Breast epithelium (tissue), 4 donors: ENCODE measurements at regions not wholly inside any gene's neighbourhood (a gene's known extent, or its start where the extent isn't known, plus 50 kb on each side); places are given as distances from the start of the nearest gene placed in this dataset.

ENCODE experiments used
- DNase-seq, 2 donors: peaks; one replicate each; pipeline ENCODE4 v3.0.0-alpha.2; 2019; ENCODE audit warnings: low spot score in 2 of 2
- H3K27ac ChIP-seq, 2 donors: fragments of 200-600 bp; sonication (generic) in 1 of 2; one replicate each; pipeline ENCODE4 v1.5.1; 2016 to 2019; ENCODE audit warnings: mild to moderate bottlenecking in 1 of 2
- H3K27me3 ChIP-seq, 2 donors: fragments of 200-600 bp; sonication (generic) in 1 of 2; one replicate each; pipeline versions ENCODE4 v1.5.1 to v1.6.0; 2017 to 2019; ENCODE audit warnings: control low read depth in 1 of 2, mild to moderate bottlenecking in 1 of 2
- H3K36me3 ChIP-seq: fragments of 200-600 bp; one replicate; pipeline ENCODE4 v1.5.1; 2019
- H3K4me1 ChIP-seq, 2 donors: fragments of 200-600 bp; sonication (generic); one replicate each; pipeline ENCODE4 v1.5.1; 2016 to 2019; ENCODE audit warnings: control low read depth in 1 of 2
- H3K4me3 ChIP-seq, 3 donors: fragments of 200-600 bp; sonication (generic); 1 replicate in 2 of 3; 2 replicates in 1 of 3; pipeline ENCODE4 v1.5.1; 2016 to 2019; ENCODE audit warnings: mild to moderate bottlenecking in 3 of 3, moderate library complexity in 2 of 3
- H3K9me3 ChIP-seq, 2 donors: fragments of 200-600 bp; sonication (generic) in 1 of 2; one replicate each; pipeline ENCODE4 v1.5.1; 2016 to 2019; ENCODE audit warnings: control low read depth in 1 of 2
- CTCF ChIP-seq, 3 donors: fragments of 450-650 bp; IDR thresholded peaks; one replicate each; pipeline ENCODE4 v1.5.1; 2016 to 2017; ENCODE audit warnings: antibody characterized with exemption in 3 of 3, mild to moderate bottlenecking in 3 of 3, moderate library complexity in 3 of 3
- POLR2A ChIP-seq: fragments of 450-650 bp; IDR thresholded peaks from one replicate; pipeline ENCODE4 v1.6.1; 2016; ENCODE audit warnings: antibody characterized with exemption, mild to moderate bottlenecking, moderate library complexity
- POLR2AphosphoS5 ChIP-seq, 3 donors: sonication (generic); formaldehyde crosslinking; IDR thresholded peaks; one replicate each; pipeline ENCODE4 v1.6.1; 2017; ENCODE audit warnings: antibody characterized with exemption in 3 of 3
- intact Hi-C: fragments of 100-400 bp; cut with DNase I; formaldehyde crosslinking; loops from one replicate; pipeline ENCODE4 v1.15.1; 2023; ENCODE audit warnings: low total_unique reads

- no peaks in the 10 kb centered on the region for H3K4me1 ChIP-seq
- no peaks in the 10 kb centered on the region for H3K9me3 ChIP-seq
- TF ChIP-seq POLR2AphosphoS5 (IDR thresholded peaks at IDR 0.05) (no peak), POLR2A (no peak), CTCF (IDR thresholded peaks at IDR 0.05) (no peak)
- intact Hi-C loops, result no loop called here
- H3K36me3 ChIP-seq, result no peaks in the 10 kb centered on the region
- H3K27ac ChIP-seq, result no peak overlapping the region
- H3K27me3 ChIP-seq, result no peaks in the 10 kb centered on the region
- no peak for DNase-seq
- H3K4me3 ChIP-seq, result no peak overlapping the region
Measured at GRCh38 chr1:112092656-112093371, 103.3 kb upstream of the KCND3 start.

GRCh38 chr1:112093372-112093694 lies 103.9 kb upstream of the KCND3 start:
- Histone ChIP-seq H3K4me1 (no peaks in the 10 kb centered on the region), H3K36me3 (no peaks in the 10 kb centered on the region), H3K27ac (no peak overlapping the region), H3K27me3 (no peaks in the 10 kb centered on the region), H3K4me3 (no peak overlapping the region), H3K9me3 (no peaks in the 10 kb centered on the region)
- intact Hi-C loops, result no loop called here
- no peak for DNase-seq
- TF ChIP-seq CTCF (IDR thresholded peaks at IDR 0.05) (no peak), POLR2AphosphoS5 (IDR thresholded peaks at IDR 0.05) (no peak), POLR2A (no peak)

GRCh38 chr1:112099979-112100378 lies 110.5 kb upstream of the KCND3 start:
- no peak for TF ChIP-seq CTCF (IDR thresholded peaks at IDR 0.05)
- TF ChIP-seq POLR2AphosphoS5 (IDR thresholded peaks at IDR 0.05), result no peak
- TF ChIP-seq POLR2A, result no peak
- no peaks in the 10 kb centered on the region for H3K27me3 ChIP-seq
- intact Hi-C loops, result no loop called here
- no peaks in the 10 kb centered on the region for H3K4me1 ChIP-seq
- H3K36me3 ChIP-seq, result no peaks in the 10 kb centered on the region
- H3K9me3 ChIP-seq, result peaks cover 0 to 3% of the 10 kb centered on the region in 2 donors
- H3K27ac ChIP-seq, result no peak overlapping the region
- DNase-seq, result no peak
- no peak overlapping the region for H3K4me3 ChIP-seq

- H3K27ac ChIP-seq, result no peak overlapping the region
- peaks cover 0 to 3% of the 10 kb centered on the region in 2 donors for H3K9me3 ChIP-seq
- no peak overlapping the region for H3K4me3 ChIP-seq
- no peak for TF ChIP-seq CTCF (IDR thresholded peaks at IDR 0.05)
- no peak for TF ChIP-seq POLR2AphosphoS5 (IDR thresholded peaks at IDR 0.05)
- TF ChIP-seq POLR2A, result no peak
- intact Hi-C loops, result loop anchor here (5.0 kb wide), 1 partner anchor 57 kb away; no protein-coding TSS in a partner anchor
- no peak for DNase-seq
- H3K36me3 ChIP-seq, result no peaks in the 10 kb centered on the region
- no peaks in the 10 kb centered on the region for H3K27me3 ChIP-seq
- H3K4me1 ChIP-seq, result no peaks in the 10 kb centered on the region
Measured at GRCh38 chr1:112105557-112105956, 116.1 kb upstream of the KCND3 start.

GRCh38 chr1:112110031-112110430 lies 120.6 kb upstream of the KCND3 start:
- Histone ChIP-seq H3K27me3 (no peaks in the 10 kb centered on the region), H3K9me3 (no peaks in the 10 kb centered on the region), H3K36me3 (no peaks in the 10 kb centered on the region), H3K27ac (no peak overlapping the region), H3K4me3 (no peak overlapping the region), H3K4me1 (no peaks in the 10 kb centered on the region)
- no peak for DNase-seq
- TF ChIP-seq POLR2AphosphoS5 (IDR thresholded peaks at IDR 0.05), result no peak
- TF ChIP-seq CTCF (IDR thresholded peaks at IDR 0.05), result no peak
- no peak for TF ChIP-seq POLR2A
- intact Hi-C loops, result no loop called here
